CD14-positive monocyte (primary cell): ENCODE measurements at regions not wholly inside any gene's neighbourhood (a gene's known extent, or its start where the extent isn't known, plus 50 kb on each side); places are given as distances from the start of the nearest gene placed in this dataset.

Experiments
- DNase-seq, 3 donors: peaks; one replicate each; pipeline ENCODE4 v3.0.0-alpha.2; 2011 to 2022
- H2AFZ ChIP-seq: 2 replicates; pipeline ENCODE4 v1.6.0; 2012; ENCODE audit warnings: mild to moderate bottlenecking, low read depth, low read length, inconsistent platforms; ENCODE audit not compliant: insufficient read depth, poor library complexity, severe bottlenecking
- H3K27ac ChIP-seq, 2 donors: 1 replicate in 1 of 2; 2 replicates in 1 of 2; pipeline ENCODE4 v1.5.1; 2012 to 2013; ENCODE audit warnings: low read length in 2 of 2, control low read depth in 1 of 2, inconsistent platforms in 1 of 2, low read depth in 1 of 2, mild to moderate bottlenecking in 1 of 2
- H3K27me3 ChIP-seq, 2 donors: one replicate each; pipeline versions ENCODE4 v1.6.0 to v1.6.1; 2011 to 2013; ENCODE audit warnings: low read length in 2 of 2; ENCODE audit not compliant: control insufficient read depth in 2 of 2, insufficient read depth in 2 of 2
- H3K36me3 ChIP-seq, 2 donors: replicated peaks in 1 of 2; 1 replicate in 1 of 2; 2 replicates in 1 of 2; pipeline versions ENCODE4 v1.5.1 to v1.6.1; 2012 to 2013; ENCODE audit warnings: low read length in 2 of 2, control low read depth in 1 of 2, inconsistent platforms in 1 of 2, mild to moderate bottlenecking in 1 of 2; ENCODE audit not compliant: insufficient read depth in 2 of 2, control insufficient read depth in 1 of 2
- H3K4me1 ChIP-seq, 2 donors: 1 replicate in 1 of 2; 2 replicates in 1 of 2; pipeline versions ENCODE4 v1.5.1 to v1.6.1; 2012 to 2013; ENCODE audit warnings: low read length in 2 of 2, control low read depth in 1 of 2, inconsistent platforms in 1 of 2, mild to moderate bottlenecking in 1 of 2, moderate library complexity in 1 of 2; ENCODE audit not compliant: insufficient read depth in 2 of 2, control insufficient read depth in 1 of 2
- H3K4me2 ChIP-seq: replicated peaks from 2 replicates; pipeline ENCODE3; 2012; ENCODE audit warnings: low read length, moderate library complexity, mild to moderate bottlenecking; ENCODE audit not compliant: poor library complexity, severe bottlenecking; ENCODE audit errors: extremely low read depth
- H3K4me3 ChIP-seq, 3 experiments: fragments of 200-600 bp in 1 of 3; sonication (generic) in 1 of 3; replicated peaks in 1 of 3; 1 replicate in 2 of 3; 2 replicates in 1 of 3; pipeline ENCODE4 v1.5.1; 2011 to 2013; ENCODE audit warnings: low read length in 3 of 3, mild to moderate bottlenecking in 3 of 3, control low read depth in 2 of 3, low read depth in 2 of 3, inconsistent platforms in 1 of 3, moderate library complexity in 1 of 3
- H3K79me2 ChIP-seq: 2 replicates; pipeline ENCODE4 v1.6.0; 2012; ENCODE audit warnings: mild to moderate bottlenecking, control low read depth, inconsistent platforms, low read length, moderate library complexity; ENCODE audit not compliant: insufficient read depth
- H3K9ac ChIP-seq: 2 replicates; pipeline ENCODE4 v1.6.0; 2017; ENCODE audit warnings: low read length, mild to moderate bottlenecking; ENCODE audit not compliant: insufficient read depth, poor library complexity, severe bottlenecking
- H3K9me3 ChIP-seq, 2 donors: replicated peaks in 1 of 2; 1 replicate in 1 of 2; 2 replicates in 1 of 2; pipeline versions ENCODE4 v1.5.1 to v1.6.1; 2012 to 2013; ENCODE audit warnings: low read length in 2 of 2, control low read depth in 1 of 2; ENCODE audit not compliant: control insufficient read depth in 1 of 2, insufficient read depth in 1 of 2
- H4K20me1 ChIP-seq: 2 replicates; pipeline ENCODE4 v1.6.0; 2012; ENCODE audit warnings: mild to moderate bottlenecking, low read length, control low read depth, moderate library complexity; ENCODE audit not compliant: insufficient read depth
- H3K27ac Mint-ChIP-seq, 7 donors: one replicate each; pipeline ENCODE4 v1.8.0; 2020; ENCODE audit warnings: mild to moderate bottlenecking in 7 of 7, mixed read lengths in 7 of 7, moderate library complexity in 6 of 7, inconsistent platforms in 2 of 7
- H3K27me3 Mint-ChIP-seq, 3 donors: one replicate each; pipeline ENCODE4 v1.8.0; 2021 to 2022; ENCODE audit warnings: low read depth in 3 of 3, mild to moderate bottlenecking in 3 of 3, mixed read lengths in 3 of 3, moderate library complexity in 3 of 3, inconsistent platforms in 1 of 3
- H3K36me3 Mint-ChIP-seq, 2 donors: one replicate each; pipeline ENCODE4 v1.8.0; 2020; ENCODE audit warnings: mixed read lengths in 2 of 2, inconsistent platforms in 1 of 2, mild to moderate bottlenecking in 1 of 2
- H3K4me1 Mint-ChIP-seq: one replicate; pipeline ENCODE4 v1.8.0; 2020; ENCODE audit warnings: mild to moderate bottlenecking, mixed read lengths
- H3K4me3 Mint-ChIP-seq, 2 donors: one replicate each; pipeline ENCODE4 v1.8.0; 2020; ENCODE audit warnings: mild to moderate bottlenecking in 2 of 2, mixed read lengths in 2 of 2, moderate library complexity in 1 of 2
- H3K9me3 Mint-ChIP-seq, 7 donors: one replicate each; pipeline ENCODE4 v1.8.0; 2020 to 2022; ENCODE audit warnings: mixed read lengths in 7 of 7, mild to moderate bottlenecking in 6 of 7, moderate library complexity in 6 of 7, inconsistent platforms in 2 of 7
- WGBS: methylation state at CpG from one replicate; pipeline ENCODE4 v1.1.5; 2013; ENCODE audit warnings: missing lambda C conversion rate; ENCODE audit not compliant: insufficient coverage; 5-methylcytosine and 5-hydroxymethylcytosine counted together
- intact Hi-C, 2 donors: fragments of 100-400 bp; cut with micrococcal nuclease; formaldehyde crosslinking; loops; one replicate each; pipeline versions ENCODE4 v1.15.0 to v1.15.1; 2023
- TF ChIP-seq, protein P1 (sequence below): fragments of 200-600 bp; IDR thresholded peaks from one replicate; pipeline ENCODE4 v1.8.0; 2022; ENCODE audit warnings: antibody characterized with exemption, mild to moderate bottlenecking

DNA sequence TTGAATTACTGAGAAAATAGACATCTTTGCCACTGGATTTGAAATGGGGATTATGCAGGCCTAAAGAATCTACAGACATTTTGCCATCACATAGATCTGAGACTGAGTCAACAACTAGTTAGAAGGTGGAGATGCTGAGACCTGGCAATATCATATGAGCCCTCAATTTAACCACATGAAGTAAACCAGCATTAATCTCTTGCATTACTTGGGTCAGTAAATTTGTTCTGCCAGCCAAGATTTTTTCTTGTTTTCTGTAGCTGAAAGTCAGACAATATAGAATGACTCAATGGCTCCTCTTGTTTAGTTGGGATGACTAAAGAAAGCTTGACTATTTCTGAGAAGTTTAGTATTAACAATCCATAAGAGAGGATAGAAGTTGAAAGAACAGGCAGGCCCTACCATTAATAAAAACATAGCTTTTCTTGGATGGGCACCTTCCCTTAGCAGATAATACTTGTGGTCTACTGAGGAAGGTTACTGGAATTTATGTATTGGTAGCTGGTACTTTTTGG, 396.7 kb upstream of the SORCS1 start:
- Histone ChIP-seq H3K36me3 (no peaks in the 10 kb centered on the region), H3K4me1 (no peaks in the 10 kb centered on the region), H3K79me2 (no peaks in the 10 kb centered on the region), H3K4me2 (no peak overlapping the region), H3K4me3 (no peak overlapping the region), H3K27ac (no peak overlapping the region), H2AFZ (no peak overlapping the region), H3K9me3 (no peaks in the 10 kb centered on the region), H4K20me1 (no peaks in the 10 kb centered on the region), H3K9ac (no peak overlapping the region), H3K27me3 (no peaks in the 10 kb centered on the region)
- no peak for DNase-seq
- Mint-ChIP-seq H3K9me3 (peaks cover 0 to 10% (median 4%) of the 10 kb centered on the region in 7 donors), H3K4me1 (no peaks in the 10 kb centered on the region), H3K36me3 (no peaks in the 10 kb centered on the region), H3K27me3 (peaks cover 0 to 3% (median 0%) of the 10 kb centered on the region in 3 donors), H3K4me3 (no peak overlapping the region), H3K27ac (no peak overlapping the region)
- intact Hi-C loops: no loop called here
- TF ChIP-seq, protein P1, sequence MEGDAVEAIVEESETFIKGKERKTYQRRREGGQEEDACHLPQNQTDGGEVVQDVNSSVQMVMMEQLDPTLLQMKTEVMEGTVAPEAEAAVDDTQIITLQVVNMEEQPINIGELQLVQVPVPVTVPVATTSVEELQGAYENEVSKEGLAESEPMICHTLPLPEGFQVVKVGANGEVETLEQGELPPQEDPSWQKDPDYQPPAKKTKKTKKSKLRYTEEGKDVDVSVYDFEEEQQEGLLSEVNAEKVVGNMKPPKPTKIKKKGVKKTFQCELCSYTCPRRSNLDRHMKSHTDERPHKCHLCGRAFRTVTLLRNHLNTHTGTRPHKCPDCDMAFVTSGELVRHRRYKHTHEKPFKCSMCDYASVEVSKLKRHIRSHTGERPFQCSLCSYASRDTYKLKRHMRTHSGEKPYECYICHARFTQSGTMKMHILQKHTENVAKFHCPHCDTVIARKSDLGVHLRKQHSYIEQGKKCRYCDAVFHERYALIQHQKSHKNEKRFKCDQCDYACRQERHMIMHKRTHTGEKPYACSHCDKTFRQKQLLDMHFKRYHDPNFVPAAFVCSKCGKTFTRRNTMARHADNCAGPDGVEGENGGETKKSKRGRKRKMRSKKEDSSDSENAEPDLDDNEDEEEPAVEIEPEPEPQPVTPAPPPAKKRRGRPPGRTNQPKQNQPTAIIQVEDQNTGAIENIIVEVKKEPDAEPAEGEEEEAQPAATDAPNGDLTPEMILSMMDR: no peak

DNA sequence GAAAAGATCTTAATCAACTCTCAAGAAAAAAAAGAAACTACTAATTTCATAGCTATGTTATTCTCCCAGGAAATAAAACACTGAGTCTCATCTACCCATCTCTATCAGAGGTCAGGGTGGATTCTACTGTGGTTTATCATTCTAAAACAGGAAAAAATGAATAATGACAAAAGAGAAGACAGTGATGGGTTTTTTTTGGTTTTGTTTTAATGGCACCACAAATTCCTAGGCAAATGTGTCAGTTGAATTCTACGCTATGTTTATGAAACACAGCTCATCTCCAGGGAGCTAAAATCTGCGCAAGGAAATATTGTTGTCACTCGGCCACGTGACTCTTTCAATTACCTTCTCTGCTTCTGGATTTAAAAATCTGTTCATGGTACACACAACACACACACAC, 393.4 kb upstream of the SORCS1 start:
- H3K4me3 Mint-ChIP-seq: no peak overlapping the region
- Histone ChIP-seq H3K36me3 (no peaks in the 10 kb centered on the region), H3K27ac (no peak overlapping the region), H3K4me1 (no peaks in the 10 kb centered on the region), H3K9me3 (no peaks in the 10 kb centered on the region), H2AFZ (no peak overlapping the region), H3K4me3 (no peak overlapping the region), H3K79me2 (no peaks in the 10 kb centered on the region), H3K9ac (no peak overlapping the region), H4K20me1 (no peaks in the 10 kb centered on the region), H3K4me2 (no peak overlapping the region), H3K27me3 (no peaks in the 10 kb centered on the region)
- DNase-seq: no peak
- peaks cover 0 to 3% (median 2%) of the 10 kb centered on the region in 3 donors for H3K27me3 Mint-ChIP-seq
- H3K9me3 Mint-ChIP-seq: peaks cover 0 to 6% (median 2%) of the 10 kb centered on the region in 7 donors
- intact Hi-C loops: no loop called here
- H3K36me3 Mint-ChIP-seq: no peaks in the 10 kb centered on the region
- TF ChIP-seq, protein P1: no peak
- WGBS: 100% methylated on average over 1 of the region's 4 CpGs
- no peak overlapping the region for H3K27ac Mint-ChIP-seq
- no peaks in the 10 kb centered on the region for H3K4me1 Mint-ChIP-seq
